ENCODE measurements at regions not wholly inside any gene's neighbourhood (a gene's known extent, or its start where the extent isn't known, plus 50 kb on each side); places are given as distances from the start of the nearest gene placed in this dataset.
"Not testable (repeated sequence)": the region's sequence is repeated elsewhere in the genome, so short reads cannot be mapped to it uniquely, and the experiment has no call there.

- DNase-seq; intact Hi-C loops (cut with DNase I): not testable (repeated sequence)
Observed at GRCh38 chr7:68899156-68899555, 699.1 kb upstream of the AUTS2 start.

GRCh38 chr7:68900096-68900495 is 698.2 kb upstream of the AUTS2 start:
- DNase-seq: no peak
- intact Hi-C loops (cut with DNase I): no loop called here

DNA sequence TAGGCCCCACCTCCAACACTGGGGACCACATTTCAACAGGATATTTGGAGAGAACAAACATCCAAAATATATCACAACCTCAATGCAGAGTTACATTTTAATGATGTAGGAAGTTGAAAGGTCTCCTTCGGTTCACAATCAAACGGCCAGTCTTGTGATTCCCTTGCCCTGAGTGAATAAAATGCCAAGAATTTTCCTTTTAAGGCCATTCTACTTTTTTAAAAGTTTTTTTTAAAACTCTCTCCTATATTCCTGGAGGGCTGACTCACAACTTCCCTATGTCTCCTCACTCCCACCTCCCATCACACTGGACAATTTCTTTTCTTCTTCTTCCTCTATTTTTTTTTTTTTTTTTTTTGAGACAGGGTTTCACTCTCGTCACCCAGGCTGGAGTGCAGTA is 693.6 kb upstream of the AUTS2 start:
- no peak for DNase-seq
- intact Hi-C loops (cut with DNase I): no loop called here

DNA sequence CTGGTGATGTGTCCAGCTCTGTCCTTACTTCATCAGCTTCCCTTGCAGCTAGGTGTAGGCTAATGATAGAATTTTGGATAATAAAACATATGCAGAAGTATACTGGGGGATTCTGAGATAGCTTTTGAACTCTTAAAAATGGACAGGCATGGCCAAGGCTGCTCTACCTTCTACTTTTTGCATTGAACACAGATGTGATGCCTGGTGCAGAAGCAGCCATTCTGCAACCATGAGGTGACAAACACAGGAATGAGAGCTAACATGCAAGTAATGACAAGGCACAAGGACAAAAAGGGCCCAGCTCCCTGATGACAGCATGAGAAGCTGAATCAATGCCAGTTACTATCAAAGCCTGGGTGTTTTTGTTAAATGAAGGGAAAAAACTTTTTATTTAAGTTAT is 686.5 kb upstream of the AUTS2 start:
- no peak for DNase-seq
- intact Hi-C loops (cut with DNase I): no loop called here

- intact Hi-C loops (cut with DNase I): no loop called here
- no peak for DNase-seq
Observed at GRCh38 chr7:68914006-68914405, 684.3 kb upstream of the AUTS2 start.

GRCh38 chr7:68917041-68917651 is 681.1 kb upstream of the AUTS2 start:
- intact Hi-C loops (cut with DNase I): no loop called here
- DNase-seq: no peak

DNA sequence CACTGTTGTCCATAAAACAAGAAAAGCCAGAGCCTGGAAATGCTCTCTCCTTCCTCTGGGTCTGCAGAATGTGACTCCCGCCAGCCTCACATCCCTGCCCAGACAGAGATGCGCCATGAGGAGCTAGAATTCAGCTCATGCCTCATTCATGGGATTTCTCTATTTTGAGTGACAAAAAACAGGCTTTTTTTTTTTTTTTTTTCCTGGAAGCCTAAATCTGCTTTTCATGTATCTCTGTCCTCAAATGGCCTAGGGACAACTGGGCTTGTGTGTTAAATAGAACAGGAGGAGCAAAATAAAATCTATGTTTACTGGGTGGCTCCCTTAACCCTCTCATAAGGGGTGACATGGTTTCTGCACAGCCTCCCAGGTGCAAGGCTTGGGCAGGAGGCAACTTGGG is 679.7 kb upstream of the AUTS2 start:
- no peak for DNase-seq
- intact Hi-C loops (cut with DNase I): no loop called here

GRCh38 chr7:68922850-68923249 is 675.4 kb upstream of the AUTS2 start:
- DNase-seq: no peak
- intact Hi-C loops (cut with DNase I): no loop called here

DNA sequence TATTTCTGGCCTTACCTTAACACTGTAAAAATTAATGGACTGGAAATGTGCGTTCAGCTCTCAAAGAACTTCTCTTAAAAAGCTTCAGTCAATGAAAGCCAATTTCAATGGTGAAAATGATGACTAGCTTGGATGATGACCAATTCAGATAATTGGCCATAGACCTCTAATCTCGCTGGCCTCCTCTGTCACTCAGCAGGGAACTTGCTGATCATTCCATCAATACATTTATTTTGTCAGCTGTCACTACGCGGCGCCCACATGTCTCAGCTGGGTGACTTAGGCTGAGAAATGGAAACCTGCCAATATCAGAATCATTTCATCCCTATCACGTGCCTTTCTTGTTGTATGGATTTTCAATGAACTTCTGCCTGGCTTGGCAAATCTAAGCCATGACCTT is 673.0 kb upstream of the AUTS2 start:
- no peak for DNase-seq
- intact Hi-C loops (cut with DNase I): no loop called here

GRCh38 chr7:68929781-68930261 is 668.5 kb upstream of the AUTS2 start:
- no peak for DNase-seq
- intact Hi-C loops (cut with DNase I): no loop called here

- intact Hi-C loops (cut with DNase I): no loop called here
- DNase-seq: peak in 41 of 42 donors; percentile 16 to 83 (median 54)
Observed at GRCh38 chr7:68936471-68937035, 661.7 kb upstream of the AUTS2 start.

- intact Hi-C loops (cut with DNase I): no loop called here
- peak in 39 of 42 donors; percentile 8 to 88 (median 43) for DNase-seq
Observed at GRCh38 chr7:68938151-68938550, 660.1 kb upstream of the AUTS2 start.

GRCh38 chr7:68943786-68944185 is 654.5 kb upstream of the AUTS2 start:
- no peak for DNase-seq
- intact Hi-C loops (cut with DNase I): no loop called here

DNA sequence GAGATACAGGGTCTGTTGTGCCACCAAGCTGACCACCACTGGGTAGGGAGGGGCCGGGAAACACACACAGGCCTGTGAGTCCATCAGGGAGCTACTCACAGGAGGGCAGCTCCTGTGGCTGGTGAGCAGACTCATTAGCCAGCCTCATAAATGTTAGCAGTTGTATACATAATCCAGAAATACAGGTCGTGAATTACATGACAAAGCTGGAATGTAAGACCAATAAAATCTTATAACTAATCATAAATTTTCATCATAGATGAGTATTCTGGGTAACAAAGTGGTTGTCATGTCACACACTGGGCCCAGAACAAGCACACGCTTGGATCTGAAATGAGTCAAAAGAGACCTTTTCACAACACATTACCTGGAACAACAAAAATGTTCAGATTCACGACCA is 642.6 kb upstream of the AUTS2 start:
- DNase-seq: no peak
- intact Hi-C loops (cut with DNase I): no loop called here

GRCh38 chr7:68958571-68958970 is 639.7 kb upstream of the AUTS2 start:
- intact Hi-C loops (cut with DNase I): no loop called here
- DNase-seq: no peak

- intact Hi-C loops (cut with DNase I): no loop called here
Observed at GRCh38 chr7:68963552-68963951, 634.7 kb upstream of the AUTS2 start.

DNA sequence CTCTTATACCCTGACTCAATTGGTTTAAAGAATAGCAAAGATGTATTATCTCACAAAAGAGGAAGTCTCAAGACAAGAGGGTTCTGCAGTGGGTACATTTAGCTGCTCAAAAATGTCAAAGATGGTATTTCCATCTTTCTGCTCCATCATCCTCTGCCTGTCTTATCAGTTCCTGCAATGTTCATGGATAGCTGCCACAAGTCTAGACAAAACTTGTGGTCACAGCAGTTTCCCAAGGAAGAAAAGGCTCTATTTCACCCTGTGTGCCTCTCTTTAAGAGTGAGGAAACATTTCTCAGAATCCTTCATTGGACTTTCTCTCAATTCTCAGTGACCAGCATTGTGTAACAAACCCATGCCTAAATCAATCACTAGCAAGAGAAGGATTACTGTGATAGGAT is 634.2 kb upstream of the AUTS2 start:
- DNase-seq: no peak
- intact Hi-C loops (cut with DNase I): no loop called here

More at GRCh38 chr7:68963552-68963951, 634.7 kb upstream of the AUTS2 start:
- no peak for DNase-seq

GRCh38 chr7:68965351-68965750 is 632.9 kb upstream of the AUTS2 start:
- intact Hi-C loops (cut with DNase I): no loop called here
- DNase-seq: no peak

DNA sequence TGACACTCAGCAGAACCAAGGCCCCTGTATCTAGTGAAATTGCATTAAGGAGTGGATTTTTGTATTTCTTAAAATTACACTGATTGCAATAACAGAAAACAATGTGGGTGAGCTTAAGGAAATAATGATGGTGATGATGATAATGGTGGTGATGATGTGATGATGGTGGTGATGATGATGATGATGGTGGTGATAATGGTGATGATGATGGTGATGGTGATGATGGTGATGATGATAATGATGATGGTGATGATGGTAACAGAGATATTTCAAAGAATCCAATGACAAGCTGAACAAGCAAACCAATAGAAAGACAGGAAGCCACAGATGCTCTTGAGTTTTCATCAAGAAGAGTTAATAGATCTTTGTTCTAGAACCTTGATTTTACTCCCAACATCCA is 630.7 kb upstream of the AUTS2 start:
- DNase-seq: no peak
- intact Hi-C loops (cut with DNase I): no loop called here

DNA sequence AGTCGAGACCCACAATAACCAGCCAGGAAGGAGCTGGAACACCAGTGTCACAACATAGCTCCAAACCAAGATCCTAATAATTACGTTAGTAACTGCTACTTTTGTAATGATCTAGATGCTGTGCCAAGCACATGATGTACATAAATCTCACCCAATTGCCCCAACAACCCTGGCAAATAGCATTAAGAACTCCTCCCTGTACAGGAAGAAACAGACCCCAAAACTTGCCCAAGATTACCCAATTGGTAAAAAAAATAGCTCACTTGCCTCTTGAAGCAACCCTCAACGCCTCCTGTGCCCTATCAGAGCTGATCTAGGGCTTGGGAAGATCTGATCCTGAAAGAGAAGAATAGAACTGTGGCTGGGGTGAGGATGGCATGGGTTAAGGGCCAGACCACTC is 628.7 kb upstream of the AUTS2 start:
- intact Hi-C loops (cut with DNase I): no loop called here
- no peak for DNase-seq

GRCh38 chr7:68971634-68972340 is 626.5 kb upstream of the AUTS2 start:
- intact Hi-C loops (cut with DNase I): no loop called here
- DNase-seq: no peak

Data from head of caudate nucleus (tissue), 42 donors.